Suprapubic skin (tissue), 4 donors: ENCODE measurements at regions not wholly inside any gene's neighbourhood (a gene's known extent, or its start where the extent isn't known, plus 50 kb on each side); places are given as distances from the start of the nearest gene placed in this dataset.
"Not testable (repeated sequence)": the region's sequence is repeated elsewhere in the genome, so short reads cannot be mapped to it uniquely, and the experiment has no call there.

ENCODE experiments used
- CTCF ChIP-seq, 2 donors: fragments of 200-600 bp in 1 of 2; fragments of 450-650 bp in 1 of 2; sonication (generic) in 1 of 2; IDR thresholded peaks; one replicate each; pipeline ENCODE4 v1.5.1; 2016 to 2019; ENCODE audit warnings: antibody characterized with exemption in 2 of 2, mild to moderate bottlenecking in 1 of 2, moderate library complexity in 1 of 2
- EP300 ChIP-seq: sonication (generic); formaldehyde crosslinking; IDR thresholded peaks from one replicate; pipeline ENCODE4 v1.6.1; 2017; ENCODE audit warnings: antibody characterized with exemption
- POLR2AphosphoS5 ChIP-seq, 3 donors: sonication (generic); formaldehyde crosslinking; IDR thresholded peaks; one replicate each; pipeline ENCODE4 v1.6.1; 2017; ENCODE audit warnings: antibody characterized with exemption in 3 of 3

GRCh38 chr20:5386846-5387245 lies 70.1 kb upstream of the PROKR2 start:
- not testable (repeated sequence) for TF ChIP-seq CTCF (IDR thresholded peaks at IDR 0.05); EP300; POLR2AphosphoS5 (IDR thresholded peaks at IDR 0.05)
